ENCODE measurements at regions not wholly inside any gene's neighbourhood (a gene's known extent, or its start where the extent isn't known, plus 50 kb on each side); places are given as distances from the start of the nearest gene placed in this dataset.

GRCh38 chr10:33041783-33042437 is 83.9 kb upstream of the ITGB1 start:
- Histone ChIP-seq H3K4me1 (ENCODE audit: control insufficient read depth, insufficient read depth, low read length) (no peaks in the 10 kb centered on the region), H3K4me3 (ENCODE audit: insufficient read depth, low read depth, low read length) (no peak overlapping the region), H3K27me3 (ENCODE audit: control insufficient read depth, insufficient read depth, low read length) (no peaks in the 10 kb centered on the region), H2AK9ac (replicated peaks; ENCODE audit: low read depth, low read length, poor library complexity) (no peak overlapping the region), H2AK5ac (ENCODE audit: low read depth, low read length) (no peak overlapping the region), H4K20me1 (ENCODE audit: insufficient read depth, low read length) (no peaks in the 10 kb centered on the region), H3K9me1 (ENCODE audit: insufficient read depth, low read length) (no peaks in the 10 kb centered on the region), H3K23ac (ENCODE audit: low read depth, low read length) (no peak overlapping the region), H2BK120ac (ENCODE audit: low read depth, low read length) (no peak overlapping the region), H3K18ac (ENCODE audit: low read depth, low read length) (no peak overlapping the region), H4K91ac (ENCODE audit: insufficient read depth, low read depth, low read length) (no peak overlapping the region), H3K56ac (ENCODE audit: extremely low read depth, insufficient read depth, low read length) (no peak overlapping the region), H3K4ac (ENCODE audit: low read depth, low read length) (no peak overlapping the region), H3K9me3 (ENCODE audit: control insufficient read depth, insufficient read depth, low read length) (no peaks in the 10 kb centered on the region), H3K79me1 (ENCODE audit: low read depth in 1 of 2, low read length in 2 of 2) (no peaks in the 10 kb centered on the region), H4K5ac (ENCODE audit: low read depth, low read length) (no peak overlapping the region), H2BK20ac (ENCODE audit: low read depth, low read length) (no peak overlapping the region), H3K14ac (replicated peaks; ENCODE audit: low read depth, low read length) (no peak overlapping the region), H4K8ac (ENCODE audit: low read depth in 2 of 2, low read length in 2 of 2) (no peak overlapping the region), H2BK5ac (ENCODE audit: low read depth, low read length, poor library complexity, severe bottlenecking) (no peak overlapping the region), H3K27ac (ENCODE audit: insufficient read depth, low read length) (no peak overlapping the region), H3K4me2 (ENCODE audit: low read depth, low read length) (no peak overlapping the region), H3K36me3 (ENCODE audit: control insufficient read depth, insufficient read depth, low read length) (no peaks in the 10 kb centered on the region), H2AFZ (replicated peaks; ENCODE audit: low read length, poor library complexity) (no peak overlapping the region), H2BK15ac (ENCODE audit: low read depth, low read length) (no peak overlapping the region), H3K9ac (ENCODE audit: low read depth, low read length) (no peak overlapping the region)
- no TSS peak for BruUV-seq (replicated peaks)
- in situ Hi-C loops (cut with MboI; ENCODE audit: low sequenced_read_pairs) (no loop called here), intact Hi-C loops (cut with micrococcal nuclease) (no loop called here), dilution Hi-C loops (cut with HindIII; ENCODE audit: low sequenced_read_pairs, unreplicated experiment) (no loop called here)
- DNase-seq (no peak), ATAC-seq (ENCODE audit: low read depth) (no peak)
- POLR2A ChIA-PET (ENCODE audit: unreplicated experiment): no interaction called here
- 43% methylated on average over 1 of the region's 3 CpGs; no CpG with 5 or more reads in 1 of the 2 experiments for WGBS, 2 experiments (ENCODE audit: extremely low coverage in 2 of 2, insufficient read length in 1 of 2)
- CTCF ChIA-PET: no interaction called here
- no peak for TF ChIP-seq BHLHE40 (IDR thresholded peaks at IDR 0.05; ENCODE audit: low read depth, low read length)
- TF ChIP-seq ELK1 (IDR thresholded peaks at IDR 0.05; ENCODE audit: borderline replicate concordance, low read depth, low read length): no peak
- TF ChIP-seq MAZ (IDR thresholded peaks at IDR 0.05; ENCODE audit: borderline replicate concordance, low read depth, low read length): no peak
- TF ChIP-seq RAD21 (IDR thresholded peaks at IDR 0.05; ENCODE audit: low read length): no peak
- TF ChIP-seq NFE2L2 (IDR thresholded peaks at IDR 0.05; ENCODE audit: low read depth, low read length): no peak
- no peak for TF ChIP-seq CHD1 (IDR thresholded peaks at IDR 0.05; ENCODE audit: low read depth, low read length)
- no peak for TF ChIP-seq RCOR1 (IDR thresholded peaks at IDR 0.05; ENCODE audit: insufficient replicate concordance, low read length)
- no peak for TF ChIP-seq FOS (IDR thresholded peaks at IDR 0.05; ENCODE audit: low read depth, low read length)
- no peak for TF ChIP-seq SMC3 (IDR thresholded peaks at IDR 0.05; ENCODE audit: low read depth, low read length)
- no peak for TF ChIP-seq CTCF (conservative IDR thresholded peaks at IDR 0.05; ENCODE audit: low read depth, low read length)
- no peak for TF ChIP-seq MXI1 (IDR thresholded peaks at IDR 0.05; ENCODE audit: borderline replicate concordance, low read depth, low read length)
- no peak for TF ChIP-seq POLR2A (IDR thresholded peaks at IDR 0.05; ENCODE audit: low read depth, low read length)
- TF ChIP-seq MAFK (IDR thresholded peaks at IDR 0.05; ENCODE audit: low read depth, low read length): no peak
- TF ChIP-seq CEBPB (IDR thresholded peaks at IDR 0.05; ENCODE audit: low read depth, low read length): no peak
- no peak for TF ChIP-seq USF2 (IDR thresholded peaks at IDR 0.05; ENCODE audit: low read depth, low read length)
- TF ChIP-seq RFX5 (IDR thresholded peaks at IDR 0.05; ENCODE audit: low read depth, low read length): no peak
